ENCODE measurements at regions not wholly inside any gene's neighbourhood (a gene's known extent, or its start where the extent isn't known, plus 50 kb on each side); places are given as distances from the start of the nearest gene placed in this dataset.

GRCh38 chr6:85986681-85987080 is 344.0 kb upstream of the SYNCRIP start:
- no peak for TF ChIP-seq FOXO1 (CRISPR knock-in tag; IDR thresholded peaks at IDR 0.05)
- TF ChIP-seq ZNF7 (CRISPR knock-in tag; IDR thresholded peaks at IDR 0.05), result no peak
- no peak for TF ChIP-seq SMAD1 (CRISPR knock-in tag; IDR thresholded peaks at IDR 0.05; ENCODE audit: borderline replicate concordance, low read depth)
